ENCODE measurements at regions not wholly inside any gene's neighbourhood (a gene's known extent, or its start where the extent isn't known, plus 50 kb on each side); places are given as distances from the start of the nearest gene placed in this dataset.

- TF ChIP-seq CTCF (IDR thresholded peaks at IDR 0.05; ENCODE audit: borderline replicate concordance, control extremely low read depth, extremely low read depth, insufficient read depth, missing control alignments), result no peak
- DNase-seq (ENCODE audit: low spot score), result no peak
- in situ Hi-C loops (cut with MboI; ENCODE audit: low sequenced_read_pairs, unreplicated experiment), result no loop called here
Measured at GRCh38 chr11:115566180-115566764, 62.1 kb upstream of the CADM1 start.

- in situ Hi-C loops (cut with MboI; ENCODE audit: low sequenced_read_pairs, unreplicated experiment), result no loop called here
- no peak for DNase-seq (ENCODE audit: low spot score)
- TF ChIP-seq CTCF (IDR thresholded peaks at IDR 0.05; ENCODE audit: borderline replicate concordance, control extremely low read depth, extremely low read depth, insufficient read depth, missing control alignments), result no peak
Measured at GRCh38 chr11:115564851-115565250, 60.6 kb upstream of the CADM1 start.

- in situ Hi-C loops (cut with MboI; ENCODE audit: low sequenced_read_pairs, unreplicated experiment), result no loop called here
- DNase-seq (ENCODE audit: low spot score), result no peak
- no peak for TF ChIP-seq CTCF (IDR thresholded peaks at IDR 0.05; ENCODE audit: borderline replicate concordance, control extremely low read depth, extremely low read depth, insufficient read depth, missing control alignments)
Measured at GRCh38 chr11:115561116-115561515, 56.9 kb upstream of the CADM1 start.

GRCh38 chr11:115558635-115559034 lies 54.4 kb upstream of the CADM1 start:
- no peak for TF ChIP-seq CTCF (IDR thresholded peaks at IDR 0.05; ENCODE audit: borderline replicate concordance, control extremely low read depth, extremely low read depth, insufficient read depth, missing control alignments)
- DNase-seq (ENCODE audit: low spot score), result no peak
- in situ Hi-C loops (cut with MboI; ENCODE audit: low sequenced_read_pairs, unreplicated experiment), result no loop called here

GRCh38 chr11:115557681-115558080 lies 53.5 kb upstream of the CADM1 start:
- TF ChIP-seq CTCF (IDR thresholded peaks at IDR 0.05; ENCODE audit: borderline replicate concordance, control extremely low read depth, extremely low read depth, insufficient read depth, missing control alignments), result no peak
- in situ Hi-C loops (cut with MboI; ENCODE audit: low sequenced_read_pairs, unreplicated experiment), result no loop called here

GRCh38 chr11:115556984-115557383 lies 52.8 kb upstream of the CADM1 start:
- no peak for DNase-seq (ENCODE audit: low spot score)
- in situ Hi-C loops (cut with MboI; ENCODE audit: low sequenced_read_pairs, unreplicated experiment), result no loop called here
- no peak for TF ChIP-seq CTCF (IDR thresholded peaks at IDR 0.05; ENCODE audit: borderline replicate concordance, control extremely low read depth, extremely low read depth, insufficient read depth, missing control alignments)

More at GRCh38 chr11:115557681-115558080, 53.5 kb upstream of the CADM1 start:
- DNase-seq (ENCODE audit: low spot score), result no peak

Measured in GM13976 (cell line).